ENCODE measurements at regions not wholly inside any gene's neighbourhood (a gene's known extent, or its start where the extent isn't known, plus 50 kb on each side); places are given as distances from the start of the nearest gene placed in this dataset.

- H3K27ac ChIP-seq (ENCODE audit: low read depth, low read length): no peak overlapping the region
- ChIA-PET CTCF (no interaction called here), POLR2A (no interaction called here)
- TF ChIP-seq CTCF (IDR thresholded peaks at IDR 0.05; ENCODE audit: low read depth, low read length): no peak
- H3K27me3 ChIP-seq (ENCODE audit: control insufficient read depth, insufficient read depth, low read length): no peaks in the 10 kb centered on the region
- H3K4me3 ChIP-seq (ENCODE audit: low read depth, low read length): no peak overlapping the region
- DNase-seq (ENCODE audit: low read depth, low spot score): no peak
- H3K9me3 ChIP-seq (ENCODE audit: control insufficient read depth, insufficient read depth, low read length): peaks cover 2% of the 10 kb centered on the region; the same call in 1 of the 2 replicates
Observed at GRCh38 chr7:32145911-32146310, 75.7 kb upstream of the PDE1C start.

GRCh38 chr7:32144676-32145075 lies 74.5 kb upstream of the PDE1C start:
- no peak for TF ChIP-seq CTCF (IDR thresholded peaks at IDR 0.05; ENCODE audit: low read depth, low read length)
- H3K9me3 ChIP-seq (ENCODE audit: control insufficient read depth, insufficient read depth, low read length): peaks cover 2% of the 10 kb centered on the region; the same call in 1 of the 2 replicates
- POLR2A ChIA-PET: no interaction called here
- H3K4me3 ChIP-seq (ENCODE audit: low read depth, low read length): no peak overlapping the region
- no peak overlapping the region for H3K27ac ChIP-seq (ENCODE audit: low read depth, low read length)
- no peaks in the 10 kb centered on the region for H3K27me3 ChIP-seq (ENCODE audit: control insufficient read depth, insufficient read depth, low read length)
- DNase-seq (ENCODE audit: low read depth, low spot score): no peak
- CTCF ChIA-PET: no interaction called here

GRCh38 chr7:32143301-32143700 lies 73.1 kb upstream of the PDE1C start:
- ChIA-PET POLR2A (interaction anchor here (1.2 kb wide), 1 partner anchor 19 kb away, joined by 9 read pairs; no protein-coding TSS in a partner anchor), CTCF (interaction anchor here (0.7 kb wide), 1 partner anchor 23 kb away, joined by 3 read pairs; no protein-coding TSS in a partner anchor)
- no peak for TF ChIP-seq CTCF (IDR thresholded peaks at IDR 0.05; ENCODE audit: low read depth, low read length)
- no peak overlapping the region for H3K27ac ChIP-seq (ENCODE audit: low read depth, low read length)
- no peak for DNase-seq (ENCODE audit: low read depth, low spot score)
- H3K9me3 ChIP-seq (ENCODE audit: control insufficient read depth, insufficient read depth, low read length): peaks cover 2% of the 10 kb centered on the region; the same call in 1 of the 2 replicates
- no peaks in the 10 kb centered on the region for H3K27me3 ChIP-seq (ENCODE audit: control insufficient read depth, insufficient read depth, low read length)
- H3K4me3 ChIP-seq (ENCODE audit: low read depth, low read length): no peak overlapping the region

- H3K4me3 ChIP-seq (ENCODE audit: low read depth, low read length): no peak overlapping the region
- H3K27me3 ChIP-seq (ENCODE audit: control insufficient read depth, insufficient read depth, low read length): no peaks in the 10 kb centered on the region
- ChIA-PET CTCF (no interaction called here), POLR2A (interaction anchor here (1.2 kb wide), 1 partner anchor 20 kb away, joined by 9 read pairs; no protein-coding TSS in a partner anchor)
- no peak overlapping the region for H3K27ac ChIP-seq (ENCODE audit: low read depth, low read length)
- H3K9me3 ChIP-seq (ENCODE audit: control insufficient read depth, insufficient read depth, low read length): peaks cover 2% of the 10 kb centered on the region; the same call in 1 of the 2 replicates
- no peak for TF ChIP-seq CTCF (IDR thresholded peaks at IDR 0.05; ENCODE audit: low read depth, low read length)
- no peak for DNase-seq (ENCODE audit: low read depth, low spot score)
Observed at GRCh38 chr7:32142649-32143048, 72.4 kb upstream of the PDE1C start.

GRCh38 chr7:32140210-32140939 lies 70.2 kb upstream of the PDE1C start:
- ChIA-PET CTCF (no interaction called here), POLR2A (no interaction called here)
- Histone ChIP-seq H3K4me3 (ENCODE audit: low read depth, low read length) (no peak overlapping the region), H3K9me3 (ENCODE audit: control insufficient read depth, insufficient read depth, low read length) (no peaks in the 10 kb centered on the region), H3K27ac (ENCODE audit: low read depth, low read length) (no peak overlapping the region), H3K27me3 (ENCODE audit: control insufficient read depth, insufficient read depth, low read length) (no peaks in the 10 kb centered on the region)
- DNase-seq (ENCODE audit: low read depth, low spot score): no peak
- no peak for TF ChIP-seq CTCF (IDR thresholded peaks at IDR 0.05; ENCODE audit: low read depth, low read length)
